ENCODE measurements at regions not wholly inside any gene's neighbourhood (a gene's known extent, or its start where the extent isn't known, plus 50 kb on each side); places are given as distances from the start of the nearest gene placed in this dataset.

GRCh38 chr4:96606451-96606850 is 766.6 kb downstream of the PDHA2 start:
- no peak for TF ChIP-seq CTCF (IDR thresholded peaks at IDR 0.05; ENCODE audit: borderline replicate concordance, insufficient read depth, low read depth, low read length)
- no peak overlapping the region for H3K4me3 ChIP-seq (ENCODE audit: low read depth, low read length)

- TF ChIP-seq CTCF (IDR thresholded peaks at IDR 0.05; ENCODE audit: borderline replicate concordance, insufficient read depth, low read depth, low read length), result no peak
- H3K4me3 ChIP-seq (ENCODE audit: low read depth, low read length), result no peak overlapping the region
Measured at GRCh38 chr4:96626023-96626422, 786.1 kb downstream of the PDHA2 start.

- H3K4me3 ChIP-seq (ENCODE audit: low read depth, low read length), result no peak overlapping the region
- no peak for TF ChIP-seq CTCF (IDR thresholded peaks at IDR 0.05; ENCODE audit: borderline replicate concordance, insufficient read depth, low read depth, low read length)
Measured at GRCh38 chr4:96630839-96631238, 790.9 kb downstream of the PDHA2 start.

- H3K4me3 ChIP-seq (ENCODE audit: low read depth, low read length), result no peak overlapping the region
- TF ChIP-seq CTCF (IDR thresholded peaks at IDR 0.05; ENCODE audit: borderline replicate concordance, insufficient read depth, low read depth, low read length), result no peak
Measured at GRCh38 chr4:96637971-96638412, 798.1 kb downstream of the PDHA2 start.

- no peak for TF ChIP-seq CTCF (IDR thresholded peaks at IDR 0.05; ENCODE audit: borderline replicate concordance, insufficient read depth, low read depth, low read length)
- H3K4me3 ChIP-seq (ENCODE audit: low read depth, low read length), result no peak overlapping the region
Measured at GRCh38 chr4:96639932-96640331, 800.0 kb downstream of the PDHA2 start.

- TF ChIP-seq CTCF (IDR thresholded peaks at IDR 0.05; ENCODE audit: borderline replicate concordance, insufficient read depth, low read depth, low read length), result no peak
- H3K4me3 ChIP-seq (ENCODE audit: low read depth, low read length), result no peak overlapping the region
Measured at GRCh38 chr4:96642490-96642889, 802.6 kb downstream of the PDHA2 start.

- no peak overlapping the region for H3K4me3 ChIP-seq (ENCODE audit: low read depth, low read length)
- TF ChIP-seq CTCF (IDR thresholded peaks at IDR 0.05; ENCODE audit: borderline replicate concordance, insufficient read depth, low read depth, low read length), result no peak
Measured at GRCh38 chr4:96646146-96646545, 806.3 kb downstream of the PDHA2 start.
